Activated CD8-positive, alpha-beta T cell treated with anti-CD3 and anti-CD28 coated beads, Interleukin-2, amount 10 ng/mL, durations not matched to agents 7 days and 5 days (primary cell): ENCODE measurements at regions not wholly inside any gene's neighbourhood (a gene's known extent, or its start where the extent isn't known, plus 50 kb on each side); places are given as distances from the start of the nearest gene placed in this dataset.

ENCODE experiments used
- ATAC-seq: fragments of 150-1000 bp; cut with Tn5 transposase; one replicate; pipeline ENCODE4 v1.10.0; 2021; ENCODE audit warnings: moderate library complexity
- CTCF ChIA-PET: fragments of 350-600 bp; sonication (Branson Sonifier 250); formaldehyde crosslinking; loops from one replicate; lab custom pipeline; 2021; ENCODE audit warnings: antibody characterized with exemption; lab: Charles Lee
- POLR2A ChIA-PET: fragments of 350-600 bp; sonication (Branson Sonifier 250); formaldehyde crosslinking; loops from one replicate; lab custom pipeline; 2021; ENCODE audit warnings: antibody characterized with exemption; lab: Charles Lee
- DNase-seq: peaks from one replicate; pipeline ENCODE4 v3.0.0-alpha.2; 2020
- H3K27ac Mint-ChIP-seq: one replicate; pipeline ENCODE4 v1.8.0; 2021; ENCODE audit warnings: mild to moderate bottlenecking, mixed read lengths
- H3K27me3 Mint-ChIP-seq: one replicate; pipeline ENCODE4 v1.8.0; 2021; ENCODE audit warnings: low read depth, mixed read lengths
- H3K36me3 Mint-ChIP-seq: one replicate; pipeline ENCODE4 v1.8.0; 2021; ENCODE audit warnings: low read depth, mixed read lengths
- H3K4me1 Mint-ChIP-seq: one replicate; pipeline ENCODE4 v1.8.0; 2021; ENCODE audit warnings: low read depth, mixed read lengths
- H3K4me3 Mint-ChIP-seq: one replicate; pipeline ENCODE4 v1.8.0; 2021; ENCODE audit warnings: mild to moderate bottlenecking, mixed read lengths
- H3K9me3 Mint-ChIP-seq: one replicate; pipeline ENCODE4 v1.8.0; 2022; ENCODE audit warnings: mixed read lengths; ENCODE audit not compliant: insufficient read depth

DNA sequence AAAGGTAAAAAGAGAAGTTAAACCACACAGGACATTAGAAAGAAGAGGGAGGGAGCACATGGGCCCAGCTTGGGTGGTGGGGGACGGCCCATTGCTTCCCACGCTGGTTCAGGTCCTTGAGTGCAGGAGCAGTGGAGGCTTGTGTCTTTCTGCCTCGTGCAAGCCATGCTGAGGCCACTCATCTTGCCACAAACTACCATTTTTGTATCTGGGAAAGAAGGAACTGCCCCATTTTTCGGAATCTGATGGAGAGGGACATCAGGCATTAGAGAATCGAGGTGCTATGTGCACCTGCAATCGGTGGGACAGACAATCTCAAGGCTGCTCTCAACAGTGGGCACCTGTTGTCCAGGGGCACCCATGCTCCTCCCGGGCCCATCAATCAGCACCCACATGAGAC is 234.5 kb downstream of the KLF13 start:
- CTCF ChIA-PET = no interaction called here
- H3K9me3 Mint-ChIP-seq = no peaks in the 10 kb centered on the region
- H3K27me3 Mint-ChIP-seq = no peaks in the 10 kb centered on the region
- ATAC-seq (no peak), DNase-seq (no peak)
- H3K4me1 Mint-ChIP-seq = no peaks in the 10 kb centered on the region
- no peak overlapping the region for H3K27ac Mint-ChIP-seq
- POLR2A ChIA-PET = no interaction called here
- H3K4me3 Mint-ChIP-seq = no peak overlapping the region
- no peaks in the 10 kb centered on the region for H3K36me3 Mint-ChIP-seq

GRCh38 chr15:31563001-31563400 is 236.4 kb downstream of the KLF13 start:
- Mint-ChIP-seq H3K9me3 (no peaks in the 10 kb centered on the region), H3K4me3 (no peak overlapping the region), H3K27ac (no peak overlapping the region), H3K4me1 (no peaks in the 10 kb centered on the region), H3K27me3 (no peaks in the 10 kb centered on the region), H3K36me3 (no peaks in the 10 kb centered on the region)
- DNase-seq (no peak), ATAC-seq (no peak)
- CTCF ChIA-PET = no interaction called here
- POLR2A ChIA-PET = interaction anchor here (0.6 kb wide), 1 partner anchor 1746 kb away, joined by 3 read pairs; no protein-coding TSS in a partner anchor

DNA sequence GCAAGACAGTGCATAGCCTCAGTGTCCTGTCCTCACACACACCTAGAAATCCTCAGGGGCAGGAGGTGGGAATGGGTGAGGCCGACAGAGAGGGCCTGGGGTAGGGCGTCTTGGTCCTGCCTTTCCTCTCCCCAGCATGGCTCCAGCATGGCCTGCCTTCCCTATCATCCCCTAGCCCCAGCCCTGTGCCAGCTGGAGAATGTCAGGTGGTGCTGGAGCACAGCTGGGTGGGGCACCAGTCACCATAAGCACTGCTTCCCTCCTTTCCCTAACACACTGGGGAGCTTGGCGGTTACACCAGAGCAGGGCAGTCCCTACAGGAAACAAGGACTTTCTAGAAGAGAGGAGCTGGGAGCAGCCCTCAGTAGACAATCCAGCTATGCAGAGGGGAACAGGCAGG is 236.8 kb downstream of the KLF13 start:
- Mint-ChIP-seq H3K4me1 (no peaks in the 10 kb centered on the region), H3K27ac (no peak overlapping the region), H3K4me3 (no peak overlapping the region), H3K36me3 (no peaks in the 10 kb centered on the region), H3K27me3 (no peaks in the 10 kb centered on the region), H3K9me3 (no peaks in the 10 kb centered on the region)
- DNase-seq (no peak), ATAC-seq (no peak)
- ChIA-PET POLR2A (interaction anchor here (0.6 kb wide), 1 partner anchor 1745 kb away, joined by 3 read pairs; no protein-coding TSS in a partner anchor), CTCF (no interaction called here)

DNA sequence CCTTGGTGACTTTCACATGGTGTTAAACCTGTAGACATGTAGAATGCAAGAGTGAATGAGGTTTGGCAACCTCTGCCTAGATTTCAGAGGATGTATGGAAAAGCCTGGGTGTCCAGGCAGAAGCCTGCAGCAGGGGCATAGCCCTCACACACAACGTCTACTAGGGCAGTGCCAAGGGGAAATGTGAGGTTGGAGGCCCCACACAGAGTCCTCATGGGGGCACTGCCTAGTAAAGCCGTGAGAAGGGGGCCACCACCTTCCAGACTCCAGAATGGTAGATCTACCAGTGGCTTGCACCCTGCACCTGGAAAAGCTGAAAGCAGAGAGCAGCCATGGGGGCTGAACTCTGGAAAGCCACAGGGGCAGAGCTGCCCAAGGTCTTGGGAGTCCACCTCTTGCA is 241.2 kb downstream of the KLF13 start:
- DNase-seq = no peak
- POLR2A ChIA-PET = no interaction called here
- Mint-ChIP-seq H3K27me3 (peaks cover 4% of the 10 kb centered on the region), H3K4me3 (no peak overlapping the region), H3K36me3 (no peaks in the 10 kb centered on the region), H3K9me3 (no peaks in the 10 kb centered on the region), H3K27ac (no peak overlapping the region), H3K4me1 (no peaks in the 10 kb centered on the region)
- CTCF ChIA-PET = no interaction called here
- no peak for ATAC-seq

GRCh38 chr15:31569836-31570235 is 243.2 kb downstream of the KLF13 start:
- H3K36me3 Mint-ChIP-seq = no peaks in the 10 kb centered on the region
- POLR2A ChIA-PET = no interaction called here
- CTCF ChIA-PET = no interaction called here

GRCh38 chr15:31570591-31570990 is 244.0 kb downstream of the KLF13 start:
- H3K9me3 Mint-ChIP-seq = no peaks in the 10 kb centered on the region
- H3K27me3 Mint-ChIP-seq = peaks cover 4% of the 10 kb centered on the region
- CTCF ChIA-PET = no interaction called here
- ATAC-seq (no peak), DNase-seq (no peak)
- no peaks in the 10 kb centered on the region for H3K36me3 Mint-ChIP-seq
- H3K27ac Mint-ChIP-seq = no peak overlapping the region
- no peak overlapping the region for H3K4me3 Mint-ChIP-seq
- POLR2A ChIA-PET = no interaction called here
- H3K4me1 Mint-ChIP-seq = no peaks in the 10 kb centered on the region

More at GRCh38 chr15:31569836-31570235, 243.2 kb downstream of the KLF13 start:
- H3K9me3 Mint-ChIP-seq = no peaks in the 10 kb centered on the region
- H3K27ac Mint-ChIP-seq = no peak overlapping the region
- DNase-seq (no peak), ATAC-seq (no peak)
- no peaks in the 10 kb centered on the region for H3K4me1 Mint-ChIP-seq
- peaks cover 4% of the 10 kb centered on the region for H3K27me3 Mint-ChIP-seq
- no peak overlapping the region for H3K4me3 Mint-ChIP-seq

DNA sequence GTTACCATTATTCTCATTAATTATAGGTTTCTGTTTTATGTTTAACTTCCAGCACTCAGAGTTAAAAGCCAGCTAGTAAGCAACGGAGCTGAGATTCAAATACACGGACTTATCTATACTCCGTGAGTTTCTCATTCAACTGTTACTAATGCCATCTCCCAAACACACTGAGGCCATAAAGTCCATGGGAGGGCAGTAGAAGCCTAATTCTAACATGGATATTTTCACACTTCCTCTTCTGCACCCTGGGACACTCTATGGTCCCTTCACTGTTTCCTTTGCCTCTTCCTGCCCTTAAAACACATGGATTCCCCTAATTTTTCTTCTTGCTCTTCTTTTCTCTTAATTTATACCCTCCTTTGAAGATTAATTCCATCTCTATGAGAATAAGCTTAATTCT is 245.0 kb downstream of the KLF13 start:
- Mint-ChIP-seq H3K4me1 (no peaks in the 10 kb centered on the region), H3K9me3 (no peaks in the 10 kb centered on the region), H3K4me3 (no peak overlapping the region), H3K27me3 (peaks cover 8% of the 10 kb centered on the region), H3K27ac (no peak overlapping the region), H3K36me3 (no peaks in the 10 kb centered on the region)
- ChIA-PET CTCF (no interaction called here), POLR2A (interaction anchor here (0.6 kb wide), 1 partner anchor 458 kb away, joined by 4 read pairs; no protein-coding TSS in a partner anchor)
- no peak for DNase-seq
- no peak for ATAC-seq

DNA sequence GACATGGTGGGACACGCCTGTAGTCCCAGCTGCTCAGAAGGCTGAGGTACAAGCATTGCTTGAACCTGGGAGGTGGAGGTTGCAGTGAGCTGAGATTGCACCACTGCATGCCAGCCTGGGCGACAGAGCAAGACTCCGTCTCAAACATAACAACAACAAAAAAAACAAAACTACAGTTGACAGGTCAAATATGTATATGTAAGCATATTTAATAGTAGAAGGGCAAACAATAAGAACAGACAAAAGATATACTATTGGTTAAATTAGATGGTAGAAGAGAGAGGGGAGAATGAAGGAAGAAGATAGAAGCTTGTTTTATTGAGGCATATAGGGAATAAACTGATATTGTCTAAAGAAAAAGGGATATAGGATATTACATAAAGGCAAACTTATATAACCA is 247.1 kb downstream of the KLF13 start:
- POLR2A ChIA-PET = no interaction called here
- Mint-ChIP-seq H3K36me3 (no peaks in the 10 kb centered on the region), H3K4me1 (no peaks in the 10 kb centered on the region), H3K27ac (no peak overlapping the region), H3K4me3 (no peak overlapping the region), H3K27me3 (peaks cover 8% of the 10 kb centered on the region), H3K9me3 (no peaks in the 10 kb centered on the region)
- CTCF ChIA-PET = no interaction called here
- DNase-seq (no peak), ATAC-seq (no peak)

GRCh38 chr15:31574766-31575165 is 248.1 kb downstream of the KLF13 start:
- H3K4me1 Mint-ChIP-seq = no peaks in the 10 kb centered on the region
- ChIA-PET CTCF (no interaction called here), POLR2A (no interaction called here)
- no peaks in the 10 kb centered on the region for H3K9me3 Mint-ChIP-seq
- DNase-seq = no peak
- H3K27ac Mint-ChIP-seq = no peak overlapping the region
- H3K4me3 Mint-ChIP-seq = no peak overlapping the region
- H3K27me3 Mint-ChIP-seq = peaks cover 8% of the 10 kb centered on the region
- ATAC-seq = no peak
- no peaks in the 10 kb centered on the region for H3K36me3 Mint-ChIP-seq

DNA sequence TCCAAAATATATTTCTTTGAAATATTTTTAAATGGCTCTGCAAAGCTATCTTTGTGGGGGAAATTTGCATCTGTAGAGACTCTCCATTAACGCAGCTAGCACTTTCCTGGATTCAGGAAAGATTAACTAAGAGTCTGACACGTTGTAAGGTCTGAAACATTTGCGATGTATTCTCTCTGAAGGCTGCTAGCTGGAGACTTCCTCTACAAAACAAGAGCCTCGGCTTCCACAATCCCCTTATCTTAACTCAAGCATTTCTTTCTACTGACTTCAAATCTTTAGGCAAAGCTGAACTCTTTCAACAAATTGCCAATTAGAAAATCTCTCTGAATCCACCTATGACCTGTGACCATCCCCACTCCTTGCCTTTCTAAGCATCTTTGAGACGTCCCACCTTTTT is 250.5 kb downstream of the KLF13 start:
- no peak overlapping the region for H3K4me3 Mint-ChIP-seq
- peaks cover 8% of the 10 kb centered on the region for H3K27me3 Mint-ChIP-seq
- DNase-seq (no peak), ATAC-seq (no peak)
- POLR2A ChIA-PET = no interaction called here
- H3K9me3 Mint-ChIP-seq = no peaks in the 10 kb centered on the region
- H3K4me1 Mint-ChIP-seq = no peaks in the 10 kb centered on the region
- CTCF ChIA-PET = no interaction called here
- H3K27ac Mint-ChIP-seq = no peak overlapping the region
- H3K36me3 Mint-ChIP-seq = no peaks in the 10 kb centered on the region

DNA sequence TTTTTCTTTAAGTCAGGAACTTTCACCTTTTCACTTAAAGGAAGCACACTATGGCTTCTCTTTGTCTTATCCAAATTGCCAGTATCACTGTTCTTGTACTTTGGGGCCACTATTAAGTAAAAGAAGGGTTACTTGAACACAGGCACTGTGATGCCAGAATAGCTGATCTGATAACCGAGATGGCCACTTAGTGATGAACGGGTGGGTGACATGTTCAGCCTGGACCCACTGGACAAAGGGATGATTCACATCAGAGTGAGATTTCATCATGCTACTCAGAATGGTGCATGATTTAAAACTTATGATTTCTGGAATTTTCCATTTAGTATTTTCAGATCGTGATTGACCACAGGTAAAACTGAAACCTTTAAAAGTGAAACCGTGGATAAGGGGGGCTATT is 252.6 kb downstream of the KLF13 start:
- CTCF ChIA-PET = no interaction called here
- Mint-ChIP-seq H3K4me3 (no peak overlapping the region), H3K27me3 (peaks cover 4% of the 10 kb centered on the region), H3K27ac (no peak overlapping the region), H3K4me1 (no peaks in the 10 kb centered on the region), H3K9me3 (no peaks in the 10 kb centered on the region), H3K36me3 (no peaks in the 10 kb centered on the region)
- no peak for DNase-seq
- no peak for ATAC-seq
- POLR2A ChIA-PET = no interaction called here

DNA sequence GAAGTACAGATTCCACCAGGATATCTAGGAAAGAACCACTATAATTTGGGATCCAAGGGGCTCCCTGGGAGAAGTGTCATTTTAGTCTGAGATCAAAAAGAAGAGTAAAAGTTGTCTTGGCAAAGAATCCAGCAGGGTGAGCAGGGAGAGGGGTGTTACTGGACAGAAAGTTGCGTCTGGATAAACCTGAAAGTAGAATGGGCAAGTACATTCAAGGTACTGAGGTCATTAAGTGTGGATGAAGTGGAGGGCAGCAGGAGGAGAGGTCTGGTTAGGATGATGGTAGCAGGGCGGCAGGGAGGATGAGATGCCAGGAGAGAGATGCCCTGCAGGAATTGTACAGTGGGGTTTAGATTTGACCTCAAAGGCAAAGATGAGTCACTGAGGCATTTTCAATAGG is 253.3 kb downstream of the KLF13 start:
- Mint-ChIP-seq H3K36me3 (no peaks in the 10 kb centered on the region), H3K27me3 (peaks cover 4% of the 10 kb centered on the region), H3K4me3 (no peak overlapping the region), H3K9me3 (no peaks in the 10 kb centered on the region), H3K27ac (no peak overlapping the region), H3K4me1 (no peaks in the 10 kb centered on the region)
- no peak for ATAC-seq
- ChIA-PET POLR2A (no interaction called here), CTCF (no interaction called here)
- DNase-seq = no peak

DNA sequence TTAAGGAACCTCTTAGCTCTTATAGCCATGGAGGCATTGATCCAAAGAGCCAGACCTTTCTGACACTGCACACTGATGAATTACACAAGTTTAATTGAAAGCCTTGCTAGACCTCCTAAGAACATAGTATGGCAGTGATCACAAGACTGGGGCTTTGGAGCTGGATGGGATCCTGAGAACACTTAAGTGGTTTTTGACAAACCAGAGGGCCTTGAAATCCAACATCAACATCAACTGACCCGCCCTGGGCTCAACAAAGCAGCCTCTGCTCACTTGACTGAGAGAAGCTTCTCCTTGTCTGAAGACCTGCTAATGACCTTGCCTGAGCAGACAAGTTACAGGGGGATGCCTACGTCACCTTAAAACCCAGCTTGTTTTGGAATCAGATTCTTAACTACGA is 257.6 kb downstream of the KLF13 start:
- CTCF ChIA-PET = no interaction called here
- H3K4me1 Mint-ChIP-seq = no peaks in the 10 kb centered on the region
- DNase-seq (no peak), ATAC-seq (no peak)
- H3K27ac Mint-ChIP-seq = no peak overlapping the region
- H3K27me3 Mint-ChIP-seq = no peaks in the 10 kb centered on the region
- H3K9me3 Mint-ChIP-seq = no peaks in the 10 kb centered on the region
- no peak overlapping the region for H3K4me3 Mint-ChIP-seq
- H3K36me3 Mint-ChIP-seq = no peaks in the 10 kb centered on the region
- POLR2A ChIA-PET = no interaction called here
